Left colon (tissue), 2 donors: ENCODE measurements at regions not wholly inside any gene's neighbourhood (a gene's known extent, or its start where the extent isn't known, plus 50 kb on each side); places are given as distances from the start of the nearest gene placed in this dataset.
"Not testable (repeated sequence)": the region's sequence is repeated elsewhere in the genome, so short reads cannot be mapped to it uniquely, and the experiment has no call there.

Experiments
- ATAC-seq: fragments of 200-7000 bp; cut with Tn5 transposase; one replicate; pipeline ENCODE4 v1.9.1; 2020; ENCODE audit warnings: mild to moderate bottlenecking, moderate library complexity
- DNase-seq, 2 donors: peaks; one replicate each; pipeline ENCODE4 v3.0.0-alpha.2; 2020
- intact Hi-C, 2 donors: fragments of 100-400 bp; cut with DNase I in 1 of 2; cut with micrococcal nuclease in 1 of 2; formaldehyde crosslinking; loops; one replicate each; pipeline versions ENCODE4 v1.11.2 to v1.14.0; 2022; cut with DNase I, micrococcal nuclease
- donor health status: DM: no; HTN: no; CAD: no.
- donor health status: DM: yes; HTN: yes; CAD: no.

GRCh38 chr14:83120187-83120586 lies 1586.5 kb upstream of the SEL1L start:
- intact Hi-C loops, result no loop called here
- no peak for ATAC-seq

DNA sequence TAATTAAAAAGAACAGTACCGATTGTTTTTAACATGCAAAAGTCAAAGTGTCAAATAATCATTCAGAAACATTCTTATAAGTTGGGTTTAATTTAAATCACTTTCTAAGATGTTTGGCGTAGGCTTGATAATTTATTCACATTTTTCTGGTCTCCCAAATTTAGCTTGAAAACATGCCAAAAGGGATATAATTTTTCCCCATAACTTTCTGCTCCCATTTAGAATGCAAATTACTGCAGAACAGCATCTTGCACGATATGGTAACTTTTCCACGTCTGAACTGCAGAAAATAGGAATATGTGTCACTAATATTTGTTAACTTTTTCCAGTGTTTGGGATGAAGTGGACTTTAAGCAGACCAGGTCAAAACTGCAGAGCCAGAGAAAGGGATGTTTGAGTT lies 1592.4 kb upstream of the SEL1L start:
- DNase-seq, result no peak
- intact Hi-C loops, result no loop called here
- ATAC-seq, result no peak

More at GRCh38 chr14:83120187-83120586, 1586.5 kb upstream of the SEL1L start:
- no peak for DNase-seq

DNA sequence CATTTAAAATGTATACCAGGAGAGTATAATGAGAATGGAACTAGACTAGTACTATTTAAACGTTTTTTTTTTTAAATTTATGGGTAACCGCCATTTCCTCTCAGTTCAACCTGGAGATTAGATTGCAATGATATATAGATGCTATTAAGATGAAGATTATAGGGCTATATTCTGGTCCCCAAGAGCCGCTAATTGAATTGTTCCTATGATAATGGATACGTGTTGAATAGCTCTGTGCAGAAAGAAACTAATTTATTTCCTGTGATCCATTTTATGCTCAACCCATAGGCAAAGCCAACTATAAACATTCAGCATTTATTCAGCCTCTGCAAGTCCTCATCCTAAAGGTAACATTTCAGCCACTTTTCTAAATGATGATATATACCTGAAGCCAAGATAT lies 1595.1 kb upstream of the SEL1L start:
- intact Hi-C loops, result no loop called here
- no peak for DNase-seq
- no peak for ATAC-seq

- intact Hi-C loops, result no loop called here
- ATAC-seq (no peak), DNase-seq (no peak)
Observed at GRCh38 chr14:83129496-83129895, 1595.8 kb upstream of the SEL1L start.

DNA sequence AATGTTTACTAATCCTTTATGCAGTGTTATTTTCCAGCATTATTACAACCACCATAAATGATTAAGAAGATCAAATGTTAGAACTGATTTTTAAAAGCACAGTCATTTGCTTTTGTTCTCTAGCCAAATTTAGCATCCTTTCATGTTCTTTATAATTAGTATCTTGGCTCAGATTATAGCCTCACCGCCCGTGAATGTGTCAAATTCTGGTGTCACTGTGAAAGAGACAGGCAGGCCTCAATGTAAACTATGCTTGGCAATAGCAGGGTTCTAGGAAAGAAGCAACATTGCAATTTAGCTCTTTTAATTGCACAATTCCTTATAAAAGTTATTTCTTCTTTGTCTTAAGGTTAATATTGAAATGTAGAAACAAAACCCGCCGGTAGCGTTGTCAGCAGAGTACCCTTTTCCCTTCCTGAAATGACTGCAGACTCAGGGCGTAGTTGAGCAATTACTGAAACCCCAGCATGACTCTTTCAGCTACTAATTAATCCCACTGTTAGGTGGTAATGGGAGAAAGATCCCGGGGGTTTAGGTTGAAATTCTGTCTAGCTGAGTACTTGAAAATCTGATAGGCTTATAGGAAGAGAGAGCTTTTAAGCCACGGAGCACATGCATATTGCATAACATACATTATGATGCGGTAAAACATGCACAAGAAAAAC lies 1600.5 kb upstream of the SEL1L start:
- ATAC-seq (no peak), DNase-seq (no peak)
- intact Hi-C loops, result no loop called here

DNA sequence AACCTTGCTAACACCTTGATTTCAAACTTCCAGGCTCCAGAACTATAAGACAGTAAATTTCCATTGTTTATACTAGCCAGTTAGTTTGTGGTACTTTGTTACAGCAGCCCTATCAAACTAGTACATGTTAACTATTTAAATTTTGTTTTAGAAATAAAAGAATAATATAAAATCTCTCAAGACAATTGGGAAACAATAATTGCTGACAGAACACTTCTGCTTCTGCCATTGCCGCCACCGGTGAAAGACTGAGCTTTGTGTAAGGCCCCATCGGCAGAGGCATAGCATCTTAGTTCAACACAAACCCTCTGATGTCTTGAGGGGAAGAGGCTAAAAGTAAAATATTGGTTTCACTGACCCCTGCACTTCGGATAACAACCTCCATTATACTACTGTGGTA lies 1607.1 kb upstream of the SEL1L start:
- no peak for DNase-seq
- intact Hi-C loops, result no loop called here
- ATAC-seq, result no peak

DNA sequence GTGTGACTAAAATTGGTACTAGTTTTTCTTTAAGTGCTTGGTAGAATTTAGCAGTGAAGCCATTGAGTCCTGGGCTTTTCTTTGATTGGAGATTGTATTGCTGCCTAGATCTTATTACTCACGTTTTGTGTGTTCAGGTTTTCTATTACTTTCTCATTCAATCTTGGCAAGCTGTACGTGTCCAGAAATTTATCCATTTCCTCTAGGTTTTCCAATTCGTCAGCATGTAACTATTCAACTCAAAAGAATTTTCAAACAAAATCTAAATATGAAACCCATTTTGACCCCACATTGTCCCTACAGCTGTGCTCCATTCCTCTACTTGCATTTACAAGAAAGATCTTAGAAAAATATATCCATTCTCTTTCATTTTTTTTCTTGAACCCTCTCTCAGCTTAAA lies 1613.4 kb upstream of the SEL1L start:
- DNase-seq (no peak), ATAC-seq (no peak)
- intact Hi-C loops, result no loop called here

DNA sequence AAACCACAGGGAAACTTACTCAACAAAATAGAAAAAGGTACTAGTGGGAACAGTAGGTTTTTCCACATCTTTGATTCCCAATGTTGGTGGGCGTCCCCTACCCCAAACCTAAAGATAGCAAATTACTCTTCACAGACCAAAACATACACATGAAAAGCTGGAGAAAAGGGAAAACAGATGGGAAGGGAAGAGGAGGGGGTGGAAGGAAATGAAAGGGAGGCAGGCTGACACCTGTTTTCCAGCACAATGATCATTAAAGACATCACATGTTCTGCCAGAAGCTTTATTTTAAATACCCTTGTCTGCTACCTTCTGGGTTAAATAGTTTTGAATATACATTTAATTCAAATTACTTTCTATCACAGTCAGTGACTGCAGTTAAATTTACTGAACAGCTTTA lies 1617.9 kb upstream of the SEL1L start:
- DNase-seq (no peak), ATAC-seq (no peak)
- intact Hi-C loops, result no loop called here

GRCh38 chr14:83153081-83153480 lies 1619.4 kb upstream of the SEL1L start:
- no peak for ATAC-seq
- intact Hi-C loops, result no loop called here
- no peak for DNase-seq

DNA sequence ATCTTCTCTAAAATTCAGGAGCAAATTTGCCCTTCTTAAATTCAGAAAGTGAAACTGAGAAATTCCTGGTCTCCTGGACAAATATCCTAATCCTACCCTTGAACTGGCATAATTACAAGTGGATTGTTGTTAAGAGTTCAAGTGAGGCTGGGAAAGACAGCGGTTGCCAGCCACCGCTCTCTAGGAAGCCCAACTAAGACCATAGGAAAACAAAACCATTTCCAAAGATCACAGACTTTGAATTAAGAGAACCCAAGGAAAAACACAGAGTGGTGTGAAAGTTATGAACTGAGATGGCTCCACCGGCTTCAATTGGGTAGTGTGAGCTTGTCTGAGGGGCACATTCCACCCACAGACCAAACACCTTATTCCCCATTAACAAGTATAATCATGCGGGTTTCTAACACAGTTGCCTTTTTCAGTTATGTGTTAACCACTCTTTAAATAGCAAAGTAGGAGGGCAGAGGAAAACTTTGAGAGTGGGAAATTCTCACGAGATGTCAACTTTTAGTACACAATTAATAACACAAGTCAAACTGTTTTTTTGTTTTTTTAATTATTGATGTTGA lies 1628.8 kb upstream of the SEL1L start:
- DNase-seq (no peak), ATAC-seq (no peak)
- intact Hi-C loops, result no loop called here

DNA sequence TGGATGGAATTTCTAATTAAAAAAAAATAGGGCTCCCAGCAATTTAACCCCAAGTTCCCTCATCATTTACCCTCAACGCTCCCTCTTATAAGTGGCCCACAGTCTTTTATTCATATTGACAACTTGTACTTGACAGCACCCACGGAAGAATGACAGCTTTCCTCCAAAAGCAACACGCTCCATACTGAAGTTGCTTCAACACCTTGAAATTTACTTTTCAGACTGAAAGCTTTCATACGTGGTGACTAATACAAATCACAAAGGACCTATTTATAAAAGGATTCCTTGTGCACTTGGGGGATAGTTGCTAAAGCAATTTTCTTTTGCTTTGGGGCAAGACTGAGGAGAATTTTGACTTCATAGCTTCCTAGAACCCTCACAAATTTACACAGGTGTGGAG lies 1629.4 kb upstream of the SEL1L start:
- DNase-seq (no peak), ATAC-seq (no peak)
- intact Hi-C loops, result no loop called here

DNA sequence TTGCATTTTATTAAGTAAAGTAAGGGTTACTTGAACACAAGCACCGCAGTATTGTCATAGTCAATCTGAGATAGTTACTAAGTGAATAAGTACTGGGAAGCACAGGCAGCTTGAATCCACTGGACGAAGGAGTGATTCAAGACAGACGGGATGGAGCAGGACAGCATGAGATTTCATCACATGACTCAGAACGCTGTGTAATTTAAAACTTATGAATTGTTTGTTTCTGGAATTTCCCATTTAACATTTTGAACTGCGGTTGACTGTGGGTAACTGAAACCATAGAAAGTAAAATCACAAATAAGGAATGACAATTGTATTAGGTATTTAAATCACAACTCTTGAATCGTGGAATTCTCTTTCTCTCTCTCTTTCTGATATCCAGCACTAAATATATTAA lies 1630.4 kb upstream of the SEL1L start:
- no peak for ATAC-seq
- intact Hi-C loops, result no loop called here
- no peak for DNase-seq

DNA sequence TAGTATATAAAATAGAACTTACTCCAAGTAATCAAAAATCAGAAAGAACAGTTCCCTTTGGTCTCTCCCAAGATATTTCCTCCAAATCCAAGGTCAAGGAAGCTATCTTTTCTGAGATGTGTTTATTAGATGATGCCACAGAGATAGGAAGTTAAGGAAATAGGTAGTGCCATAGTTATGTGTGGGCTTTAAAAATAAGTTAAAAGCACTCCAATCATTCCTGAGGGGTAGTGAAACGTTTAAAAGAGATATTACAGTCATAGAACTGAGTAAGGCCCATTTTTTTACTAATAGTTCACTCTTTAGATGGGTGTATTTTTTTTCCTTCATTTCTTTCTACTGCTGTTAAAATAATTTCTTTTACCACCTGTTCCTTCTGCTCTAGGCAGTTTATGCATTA lies 1630.9 kb upstream of the SEL1L start:
- intact Hi-C loops, result no loop called here
- DNase-seq (no peak), ATAC-seq (no peak)

GRCh38 chr14:83170165-83170564 lies 1636.5 kb upstream of the SEL1L start:
- intact Hi-C loops, result no loop called here
- ATAC-seq (no peak), DNase-seq (no peak)

DNA sequence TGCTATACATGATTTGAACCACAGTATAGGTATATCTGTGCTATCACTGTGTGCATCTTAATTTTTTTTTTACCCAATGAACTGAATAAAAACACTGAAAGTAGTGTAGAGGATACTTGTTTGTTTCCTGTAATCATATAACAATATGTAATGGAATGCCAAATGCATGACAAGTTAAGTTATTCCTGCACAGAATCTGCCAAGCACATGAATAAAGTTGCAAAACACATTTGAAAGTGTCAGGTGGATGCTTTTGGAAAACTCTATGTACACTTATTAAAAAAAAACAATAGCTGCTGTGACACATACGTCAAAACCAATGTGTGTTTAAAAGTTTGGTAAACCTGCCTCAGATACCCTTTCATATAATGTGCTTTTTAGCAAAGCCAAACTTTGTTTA lies 1638.1 kb upstream of the SEL1L start:
- intact Hi-C loops, result no loop called here
- ATAC-seq, result no peak
- no peak for DNase-seq

DNA sequence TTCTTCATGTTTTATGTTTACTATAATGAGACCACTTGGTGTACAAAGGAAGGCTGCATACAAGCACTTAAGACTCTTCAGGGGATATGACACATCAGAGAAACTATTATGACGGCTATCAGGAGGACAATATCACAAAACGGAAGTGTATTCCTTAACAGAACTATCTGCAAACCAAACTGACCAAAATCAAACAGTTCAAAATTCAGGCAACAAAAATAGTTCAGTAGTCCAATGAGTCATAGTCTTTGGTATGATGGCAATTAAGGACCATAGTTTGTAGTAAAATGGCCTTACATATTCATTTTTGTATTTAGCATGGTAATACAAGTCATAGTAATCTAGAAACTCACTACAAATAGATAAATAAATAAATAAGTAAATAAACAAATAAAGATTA lies 1638.7 kb upstream of the SEL1L start:
- DNase-seq (no peak), ATAC-seq (no peak)
- intact Hi-C loops, result no loop called here

DNA sequence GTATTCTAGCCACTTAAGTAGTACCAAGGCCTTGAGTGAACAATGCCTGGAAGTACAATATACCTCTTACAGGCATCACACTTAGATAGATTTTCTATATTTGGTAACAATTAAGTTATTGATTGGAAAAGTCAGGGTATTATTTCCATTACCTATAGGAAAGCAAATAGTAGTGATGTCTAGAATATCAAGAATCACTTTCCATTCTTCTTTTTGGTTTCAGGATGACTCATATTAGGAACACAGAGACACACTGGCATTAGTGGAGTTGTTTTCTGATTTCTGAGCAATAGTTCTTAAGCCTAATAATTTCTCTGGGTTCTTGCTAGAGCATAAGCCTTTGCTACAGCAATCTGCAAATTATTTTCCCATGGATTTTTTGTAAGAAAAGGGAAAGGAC lies 1640.0 kb upstream of the SEL1L start:
- intact Hi-C loops, result no loop called here
- ATAC-seq, result no peak
- DNase-seq, result no peak

- intact Hi-C loops, result no loop called here
- ATAC-seq, result no peak
- no peak for DNase-seq
Observed at GRCh38 chr14:83184531-83184930, 1650.9 kb upstream of the SEL1L start.

GRCh38 chr14:83188311-83188710 lies 1654.7 kb upstream of the SEL1L start:
- ATAC-seq, intact Hi-C loops, DNase-seq: not testable (repeated sequence)

GRCh38 chr14:83196236-83196635 lies 1662.6 kb upstream of the SEL1L start:
- intact Hi-C loops, result no loop called here
- DNase-seq (no peak), ATAC-seq (no peak)

GRCh38 chr14:83197271-83197670 lies 1663.6 kb upstream of the SEL1L start:
- intact Hi-C loops, result no loop called here
- DNase-seq (no peak), ATAC-seq (no peak)
